Epithelial cell of prostate (primary cell): ENCODE measurements at regions not wholly inside any gene's neighbourhood (a gene's known extent, or its start where the extent isn't known, plus 50 kb on each side); places are given as distances from the start of the nearest gene placed in this dataset.

Source experiments
- DNase-seq: peaks from one replicate; pipeline ENCODE4 v3.0.0-alpha.2; 2011; ENCODE audit warnings: low read depth, low spot score
- H3K27ac ChIP-seq: fragments of 450-650 bp; 2 replicates; pipeline ENCODE4 v1.5.1; 2017; ENCODE audit warnings: mild to moderate bottlenecking

GRCh38 chr2:222146488-222146887 lies 152.3 kb downstream of the PAX3 start:
- DNase-seq, result no peak
- H3K27ac ChIP-seq, result no peak overlapping the region

- H3K27ac ChIP-seq, result no peak overlapping the region
- peak; percentile 16 for DNase-seq
Measured at GRCh38 chr2:222142027-222142426, 156.8 kb downstream of the PAX3 start.

- no peak for DNase-seq
- no peak overlapping the region for H3K27ac ChIP-seq
Measured at GRCh38 chr2:222136106-222136630, 162.6 kb downstream of the PAX3 start.

GRCh38 chr2:222134654-222135053 lies 164.1 kb downstream of the PAX3 start:
- no peak for DNase-seq
- H3K27ac ChIP-seq, result no peak overlapping the region

GRCh38 chr2:222133897-222134296 lies 164.9 kb downstream of the PAX3 start:
- H3K27ac ChIP-seq, result no peak overlapping the region
- no peak for DNase-seq

GRCh38 chr2:222130855-222131254 lies 167.9 kb downstream of the PAX3 start:
- no peak for DNase-seq

GRCh38 chr2:222127660-222128059 lies 171.1 kb downstream of the PAX3 start:
- DNase-seq, result no peak
- no peak overlapping the region for H3K27ac ChIP-seq

More at GRCh38 chr2:222130855-222131254, 167.9 kb downstream of the PAX3 start:
- no peak overlapping the region for H3K27ac ChIP-seq

GRCh38 chr2:222120933-222121332 lies 177.9 kb downstream of the PAX3 start:
- H3K27ac ChIP-seq, result no peak overlapping the region
- no peak for DNase-seq

GRCh38 chr2:222115296-222115695 lies 183.5 kb downstream of the PAX3 start:
- DNase-seq, result no peak

GRCh38 chr2:222108957-222109585 lies 189.7 kb downstream of the PAX3 start:
- no peak overlapping the region for H3K27ac ChIP-seq
- DNase-seq, result no peak

More at GRCh38 chr2:222115296-222115695, 183.5 kb downstream of the PAX3 start:
- H3K27ac ChIP-seq, result no peak overlapping the region

GRCh38 chr2:222108497-222108896 lies 190.3 kb downstream of the PAX3 start:
- no peak overlapping the region for H3K27ac ChIP-seq
- no peak for DNase-seq

GRCh38 chr2:222105046-222105445 lies 193.8 kb downstream of the PAX3 start:
- DNase-seq, result no peak
- H3K27ac ChIP-seq, result no peak overlapping the region

GRCh38 chr2:222102575-222103349 lies 196.0 kb downstream of the PAX3 start:
- DNase-seq, result no peak
- no peak overlapping the region for H3K27ac ChIP-seq

GRCh38 chr2:222100704-222101699 lies 197.8 kb downstream of the PAX3 start:
- no peak overlapping the region for H3K27ac ChIP-seq
- no peak for DNase-seq

- DNase-seq, result no peak
- no peak overlapping the region for H3K27ac ChIP-seq
Measured at GRCh38 chr2:222088561-222088960, 210.2 kb downstream of the PAX3 start.

GRCh38 chr2:222087998-222088397 lies 210.8 kb downstream of the PAX3 start:
- DNase-seq, result no peak
- H3K27ac ChIP-seq, result no peak overlapping the region

GRCh38 chr2:222082201-222082600 lies 216.6 kb downstream of the PAX3 start:
- no peak overlapping the region for H3K27ac ChIP-seq
- no peak for DNase-seq

- H3K27ac ChIP-seq, result no peak overlapping the region
- DNase-seq, result no peak
Measured at GRCh38 chr2:222080141-222080540, 218.7 kb downstream of the PAX3 start.

- no peak overlapping the region for H3K27ac ChIP-seq
- no peak for DNase-seq
Measured at GRCh38 chr2:222076973-222077690, 221.7 kb downstream of the PAX3 start.

GRCh38 chr2:222074674-222075073 lies 224.1 kb downstream of the PAX3 start:
- H3K27ac ChIP-seq, result no peak overlapping the region
- DNase-seq, result no peak
